ENCODE measurements at regions not wholly inside any gene's neighbourhood (a gene's known extent, or its start where the extent isn't known, plus 50 kb on each side); places are given as distances from the start of the nearest gene placed in this dataset.
"Not testable (repeated sequence)": the region's sequence is repeated elsewhere in the genome, so short reads cannot be mapped to it uniquely, and the experiment has no call there.

DNA sequence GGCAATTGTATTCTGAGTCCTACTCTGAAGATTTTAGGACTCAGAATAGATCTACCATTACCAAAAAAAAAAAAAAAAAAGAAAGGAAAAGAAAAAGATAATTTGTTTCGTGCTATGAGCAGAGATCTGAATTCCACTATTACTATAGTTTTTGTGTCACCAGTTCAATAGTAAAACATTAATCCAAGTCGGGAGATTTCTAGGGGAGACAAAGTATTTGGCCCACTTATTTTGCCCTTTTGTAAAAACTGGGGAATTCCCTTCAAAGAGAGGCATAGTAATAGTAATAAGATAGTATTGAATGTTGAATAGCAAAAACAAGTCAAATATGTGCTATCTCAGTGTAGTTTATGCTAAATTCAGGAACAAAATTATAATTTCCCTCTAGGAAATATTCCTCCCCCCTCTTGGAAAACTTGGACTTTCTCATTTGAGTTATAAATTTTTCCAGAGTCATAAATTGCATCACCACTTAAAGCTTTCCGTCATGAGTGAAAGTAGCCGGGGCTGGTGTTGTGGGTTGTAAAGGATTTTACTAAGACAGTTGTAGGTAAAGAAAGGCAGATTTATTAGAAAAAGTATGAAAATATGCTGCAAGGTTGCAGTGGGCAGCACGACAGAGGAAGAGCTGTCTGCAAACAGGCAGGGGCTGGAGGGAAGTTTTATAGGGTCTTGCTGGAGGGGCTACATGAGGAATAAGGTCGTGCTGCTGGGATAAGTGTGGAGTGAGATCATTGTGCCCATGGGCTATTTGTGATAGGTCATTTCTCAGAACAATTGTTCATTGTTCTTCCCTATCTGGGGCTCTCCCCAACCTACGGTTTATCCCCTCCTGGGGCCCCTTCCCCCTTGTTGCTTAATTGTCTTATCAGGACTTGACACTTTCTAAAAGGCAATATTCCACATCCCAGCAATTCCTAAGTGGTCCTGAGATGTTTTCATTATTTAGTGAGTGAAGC is 1009.9 kb downstream of the PLA2G4A start:
- no peak for DNase-seq
- Mint-ChIP-seq H3K9me3 (ENCODE audit: low read depth) (peaks cover 5% of the 10 kb centered on the region), H3K36me3 (no peaks in the 10 kb centered on the region), H3K27ac (no peak overlapping the region), H3K27me3 (no peaks in the 10 kb centered on the region), H3K4me3 (no peak overlapping the region), H3K4me1 (no peaks in the 10 kb centered on the region)
- CTCF ChIA-PET, result no interaction called here
- no peak for ATAC-seq

DNA sequence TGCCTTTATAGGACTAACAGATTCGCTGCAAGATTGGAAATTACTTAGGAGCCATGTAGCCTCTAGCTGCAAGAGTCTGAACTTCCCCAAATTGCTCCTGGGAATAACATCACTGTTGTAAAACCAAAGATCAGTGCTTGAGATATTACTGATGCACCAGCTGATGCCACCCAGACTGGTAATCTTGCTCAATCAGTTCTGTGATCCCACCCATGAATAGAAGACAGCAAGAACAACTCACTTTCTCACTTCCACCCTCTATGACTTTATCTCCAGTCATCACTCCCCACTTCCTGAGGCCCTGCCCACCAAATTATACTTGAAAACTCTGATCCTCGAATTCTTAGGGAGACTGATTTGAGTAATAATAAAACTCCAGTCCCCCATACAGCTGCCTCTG is 1011.1 kb downstream of the PLA2G4A start:
- no peak overlapping the region for H3K4me3 Mint-ChIP-seq
- CTCF ChIA-PET, result no interaction called here

DNA sequence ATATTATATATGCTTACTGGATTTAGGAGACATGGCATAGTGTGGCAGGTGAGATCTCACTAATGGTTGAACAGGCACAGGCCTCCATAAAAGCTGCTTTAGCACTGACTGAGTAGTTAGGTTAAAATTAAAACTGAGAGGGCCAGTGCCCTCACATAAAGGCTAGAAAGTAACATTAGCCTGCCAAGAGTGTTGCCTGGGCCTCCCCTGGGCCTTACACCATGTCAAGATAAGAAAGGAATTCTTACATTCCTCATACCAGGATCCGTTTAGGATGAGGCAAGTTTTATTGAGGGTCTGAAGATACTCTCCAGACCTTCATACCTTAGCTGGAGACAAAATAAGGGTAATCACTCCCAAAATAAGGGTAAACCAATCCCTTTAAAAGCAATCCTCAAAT is 1011.8 kb downstream of the PLA2G4A start:
- Mint-ChIP-seq H3K27ac (no peak overlapping the region), H3K4me1 (no peaks in the 10 kb centered on the region), H3K9me3 (ENCODE audit: low read depth) (peaks cover 11% of the 10 kb centered on the region), H3K36me3 (no peaks in the 10 kb centered on the region), H3K27me3 (no peaks in the 10 kb centered on the region), H3K4me3 (no peak overlapping the region)
- CTCF ChIA-PET, result no interaction called here
- no peak for ATAC-seq
- no peak for DNase-seq

More for the DNA sequence above, 1011.1 kb downstream of the PLA2G4A start:
- H3K36me3 Mint-ChIP-seq, result no peaks in the 10 kb centered on the region
- H3K27me3 Mint-ChIP-seq, result no peaks in the 10 kb centered on the region
- peaks cover 7% of the 10 kb centered on the region for H3K9me3 Mint-ChIP-seq (ENCODE audit: low read depth)
- DNase-seq (no peak), ATAC-seq (no peak)
- no peak overlapping the region for H3K27ac Mint-ChIP-seq
- H3K4me1 Mint-ChIP-seq, result no peaks in the 10 kb centered on the region

DNA sequence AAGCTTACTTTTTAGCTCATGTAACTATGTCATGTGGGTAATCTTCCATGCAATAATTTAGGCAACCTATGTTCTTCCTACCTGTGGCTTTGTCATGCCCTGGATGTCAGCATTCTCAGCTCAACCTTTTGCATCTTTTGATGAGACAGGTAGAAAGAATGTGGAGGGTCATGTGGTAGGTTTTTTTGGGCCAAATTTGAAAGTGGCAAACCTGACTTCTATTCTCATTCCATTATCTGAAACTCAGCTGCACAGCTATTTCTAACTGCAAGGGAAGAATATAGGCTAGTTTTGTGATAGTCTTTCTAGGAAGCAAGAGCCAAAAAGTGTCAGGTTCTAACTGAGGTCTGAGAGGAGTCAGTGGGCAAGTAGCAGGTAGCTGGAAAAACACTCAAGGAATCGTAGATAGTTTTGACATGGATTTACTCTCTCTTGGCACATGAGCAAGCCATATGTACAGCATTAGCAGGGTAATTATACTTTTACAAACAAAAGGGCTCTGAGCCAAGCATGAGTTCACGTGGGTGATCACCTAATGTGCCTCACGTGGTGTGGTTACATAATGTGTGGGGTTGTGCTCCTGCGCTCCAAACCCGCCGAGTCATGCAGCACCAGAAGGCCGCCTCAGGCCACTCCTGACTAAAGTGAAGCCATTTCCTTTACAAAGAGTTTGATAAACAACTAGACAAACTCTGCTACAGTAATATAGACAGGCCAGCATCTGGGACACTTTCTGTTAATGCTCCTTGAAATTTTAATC is 1013.8 kb downstream of the PLA2G4A start:
- Mint-ChIP-seq H3K9me3 (ENCODE audit: low read depth) (peaks cover 14% of the 10 kb centered on the region), H3K4me3 (no peak overlapping the region), H3K27ac (no peak overlapping the region), H3K4me1 (no peaks in the 10 kb centered on the region), H3K27me3 (no peaks in the 10 kb centered on the region), H3K36me3 (no peaks in the 10 kb centered on the region)
- CTCF ChIA-PET, result no interaction called here
- DNase-seq, result no peak
- ATAC-seq, result no peak

DNA sequence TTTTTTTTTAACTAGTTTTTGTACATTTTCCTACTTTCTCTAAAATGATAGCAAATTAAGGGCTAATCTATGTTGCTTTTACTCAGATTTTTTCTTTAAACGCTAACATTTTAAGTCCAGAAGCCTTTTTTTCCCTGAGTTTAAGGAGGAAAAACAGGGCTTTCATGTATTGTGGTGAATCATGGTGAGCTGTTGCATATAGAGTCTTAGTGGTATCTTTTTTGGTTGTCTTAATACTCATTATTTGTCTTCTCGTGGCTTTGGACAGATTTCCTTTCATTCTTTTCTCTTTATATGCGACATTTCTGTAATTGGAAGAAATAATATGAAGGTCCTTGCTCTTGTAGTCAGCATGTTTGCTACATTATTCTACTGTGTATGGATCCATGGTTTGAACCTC is 1015.6 kb downstream of the PLA2G4A start:
- peaks cover 15% of the 10 kb centered on the region for H3K9me3 Mint-ChIP-seq (ENCODE audit: low read depth)
- no peaks in the 10 kb centered on the region for H3K4me1 Mint-ChIP-seq
- CTCF ChIA-PET, result no interaction called here
- no peak for ATAC-seq
- no peaks in the 10 kb centered on the region for H3K27me3 Mint-ChIP-seq
- no peak overlapping the region for H3K4me3 Mint-ChIP-seq
- DNase-seq, result no peak
- H3K27ac Mint-ChIP-seq, result no peak overlapping the region
- no peaks in the 10 kb centered on the region for H3K36me3 Mint-ChIP-seq

DNA sequence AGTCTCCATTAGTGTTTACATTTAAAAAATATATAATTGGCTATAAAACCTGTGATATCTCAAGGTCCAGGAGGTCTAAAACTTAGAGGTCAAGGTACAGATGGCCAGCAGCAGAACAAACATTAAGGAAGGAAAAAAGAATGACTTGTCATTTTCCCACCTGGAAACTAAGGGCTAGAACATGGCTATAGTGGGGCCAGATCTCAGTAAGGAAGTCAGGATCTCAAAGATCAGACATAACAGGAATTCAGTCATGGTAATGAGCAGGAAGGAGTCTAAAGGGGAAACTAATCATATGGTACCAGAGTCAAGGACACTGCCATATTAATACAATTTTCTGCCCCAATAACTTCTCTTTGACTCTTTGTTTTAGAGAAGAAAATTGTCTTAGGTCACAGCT is 1018.8 kb downstream of the PLA2G4A start:
- CTCF ChIA-PET, result no interaction called here
- Mint-ChIP-seq H3K27ac (no peak overlapping the region), H3K4me3 (no peak overlapping the region), H3K4me1 (no peaks in the 10 kb centered on the region), H3K36me3 (no peaks in the 10 kb centered on the region), H3K27me3 (no peaks in the 10 kb centered on the region), H3K9me3 (ENCODE audit: low read depth) (peaks cover 18% of the 10 kb centered on the region)
- no peak for ATAC-seq
- DNase-seq, result no peak

DNA sequence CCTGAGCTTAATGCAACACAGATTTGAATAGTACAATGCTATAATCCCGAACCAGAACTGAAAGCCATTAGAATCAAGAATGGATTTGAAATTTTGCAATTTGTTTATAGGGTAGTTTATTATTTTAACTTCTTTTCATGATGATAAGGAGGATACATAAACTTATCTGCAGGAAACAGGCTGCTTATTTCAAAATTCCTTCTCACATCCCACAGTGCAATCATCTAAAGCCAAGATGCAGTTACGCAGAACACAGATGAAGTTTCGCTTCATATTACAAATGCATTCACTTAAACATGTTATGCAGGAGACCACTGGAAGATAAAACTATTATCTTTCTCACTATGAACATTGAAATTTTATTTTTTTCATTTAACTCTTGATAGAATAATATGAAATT is 1019.6 kb downstream of the PLA2G4A start:
- H3K4me1 Mint-ChIP-seq, result no peaks in the 10 kb centered on the region
- H3K4me3 Mint-ChIP-seq, result no peak overlapping the region
- H3K36me3 Mint-ChIP-seq, result no peaks in the 10 kb centered on the region
- DNase-seq (no peak), ATAC-seq (no peak)
- H3K27me3 Mint-ChIP-seq, result no peaks in the 10 kb centered on the region
- H3K27ac Mint-ChIP-seq, result no peak overlapping the region
- CTCF ChIA-PET, result no interaction called here
- peaks cover 18% of the 10 kb centered on the region for H3K9me3 Mint-ChIP-seq (ENCODE audit: low read depth)

DNA sequence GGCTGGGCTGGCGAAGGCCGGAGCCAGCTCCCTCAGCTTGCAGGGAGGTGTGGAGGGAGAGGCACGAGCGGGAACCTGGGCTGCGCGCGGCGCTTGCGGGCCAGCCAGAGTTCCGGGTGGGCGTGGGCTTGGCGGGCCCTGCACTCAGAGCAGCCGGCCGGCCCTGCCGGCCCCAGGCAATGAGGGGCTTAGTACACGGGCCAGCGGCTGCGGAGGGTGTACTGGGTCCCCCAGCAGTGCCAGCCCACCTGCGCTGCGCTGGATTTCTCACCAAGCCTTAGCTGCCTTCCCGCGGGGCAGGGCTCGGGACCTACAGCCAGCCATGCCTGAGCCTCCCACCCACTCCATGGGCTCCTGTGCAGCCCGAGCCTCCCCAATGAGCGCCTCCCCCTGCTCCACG is 1021.4 kb downstream of the PLA2G4A start:
- CTCF ChIA-PET, H3K36me3 Mint-ChIP-seq, ATAC-seq, H3K4me3 Mint-ChIP-seq, H3K27ac Mint-ChIP-seq, H3K4me1 Mint-ChIP-seq, DNase-seq, H3K27me3 Mint-ChIP-seq: not testable (repeated sequence)
- H3K9me3 Mint-ChIP-seq (ENCODE audit: low read depth), result peaks cover 13% of the 10 kb centered on the region

DNA sequence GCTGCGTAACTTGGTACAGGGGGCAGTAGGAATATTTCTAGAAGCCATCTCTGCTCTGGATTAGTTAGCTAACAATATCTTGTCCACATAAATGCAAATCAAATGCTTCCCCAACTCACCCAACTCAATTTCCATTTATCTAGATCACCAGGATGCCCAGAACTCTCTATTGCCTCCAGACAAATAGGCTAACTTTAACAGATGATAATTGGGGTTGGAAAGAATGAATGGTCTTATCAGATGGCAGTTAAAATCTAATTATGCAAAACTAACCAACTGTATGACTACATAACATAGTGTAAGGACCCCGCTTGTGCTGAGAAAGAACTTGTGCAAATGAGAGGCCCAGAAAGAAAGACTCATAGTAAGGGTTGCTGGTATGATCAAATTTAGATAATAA is 1024.8 kb downstream of the PLA2G4A start:
- CTCF ChIA-PET, result no interaction called here
- DNase-seq, result no peak

DNA sequence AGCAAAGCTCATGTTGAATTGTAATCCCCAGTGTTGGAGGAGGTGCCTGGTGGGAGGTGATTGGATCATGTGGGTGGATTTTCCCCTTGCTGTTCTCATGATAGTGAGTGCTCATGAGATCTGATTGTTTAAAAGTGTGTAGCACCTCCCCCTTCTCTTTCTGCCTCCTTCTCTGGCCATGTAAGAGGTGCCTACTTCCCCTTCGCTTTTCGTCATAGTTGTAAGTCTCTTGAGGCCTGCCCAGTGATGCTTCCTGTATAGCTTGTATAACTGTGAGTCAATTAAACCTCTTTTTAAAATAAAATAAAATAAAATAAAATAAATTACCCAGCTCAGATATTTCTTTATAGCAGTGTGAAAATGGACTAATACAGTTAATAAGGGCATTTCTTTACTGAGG is 1025.7 kb downstream of the PLA2G4A start:
- H3K36me3 Mint-ChIP-seq, result no peaks in the 10 kb centered on the region
- peaks cover 8% of the 10 kb centered on the region for H3K9me3 Mint-ChIP-seq (ENCODE audit: low read depth)
- no peak for ATAC-seq
- no peak overlapping the region for H3K4me3 Mint-ChIP-seq
- DNase-seq, result no peak
- H3K27ac Mint-ChIP-seq, result no peak overlapping the region
- CTCF ChIA-PET, result no interaction called here
- no peaks in the 10 kb centered on the region for H3K27me3 Mint-ChIP-seq
- no peaks in the 10 kb centered on the region for H3K4me1 Mint-ChIP-seq

More for the DNA sequence above, 1024.8 kb downstream of the PLA2G4A start:
- peaks cover 8% of the 10 kb centered on the region for H3K9me3 Mint-ChIP-seq (ENCODE audit: low read depth)
- ATAC-seq, result no peak
- H3K27ac Mint-ChIP-seq, result no peak overlapping the region
- H3K4me1 Mint-ChIP-seq, result no peaks in the 10 kb centered on the region
- H3K36me3 Mint-ChIP-seq, result no peaks in the 10 kb centered on the region
- H3K4me3 Mint-ChIP-seq, result no peak overlapping the region
- no peaks in the 10 kb centered on the region for H3K27me3 Mint-ChIP-seq

DNA sequence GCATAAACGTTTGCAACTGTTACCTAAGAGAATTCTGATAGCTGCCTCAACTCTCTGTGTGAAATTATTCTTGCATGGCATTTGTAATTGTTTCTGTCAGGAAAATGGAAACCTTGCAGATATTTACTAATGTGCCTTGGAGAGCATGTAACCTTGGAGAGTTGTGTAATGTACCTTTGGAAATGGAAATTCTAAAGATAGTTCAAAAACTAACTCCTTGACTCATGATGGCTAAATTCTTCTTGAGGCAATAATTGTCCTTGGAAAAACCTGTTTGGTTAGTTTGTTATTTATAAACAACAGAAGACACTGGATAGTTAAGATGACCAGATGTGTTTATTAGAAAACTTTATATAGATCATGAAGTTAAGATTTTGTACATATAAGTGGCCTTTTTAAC is 1033.8 kb downstream of the PLA2G4A start:
- Mint-ChIP-seq H3K4me3 (no peak overlapping the region), H3K36me3 (no peaks in the 10 kb centered on the region), H3K9me3 (ENCODE audit: low read depth) (peaks cover 4% of the 10 kb centered on the region), H3K4me1 (no peaks in the 10 kb centered on the region), H3K27ac (no peak overlapping the region), H3K27me3 (no peaks in the 10 kb centered on the region)
- CTCF ChIA-PET, result no interaction called here
- ATAC-seq, result no peak
- DNase-seq, result no peak

DNA sequence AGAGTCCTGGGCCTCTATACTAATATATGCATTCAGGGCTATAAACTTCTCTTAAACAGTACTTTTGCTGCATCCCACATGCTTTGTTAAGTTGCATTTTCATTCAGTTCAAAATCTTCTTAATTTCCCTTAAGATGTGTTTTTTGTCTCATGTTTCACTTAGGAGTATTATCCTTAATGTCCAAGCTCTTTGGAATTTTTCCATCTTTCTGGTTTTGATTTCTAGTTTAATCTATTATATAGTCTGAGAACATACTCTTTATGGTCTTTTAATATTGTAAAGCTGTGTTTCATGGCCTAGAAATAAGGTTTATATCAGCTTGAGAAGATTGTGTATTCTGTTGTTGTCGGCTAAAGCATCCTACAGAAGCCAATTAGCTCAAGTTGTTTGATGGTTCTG is 1041.8 kb downstream of the PLA2G4A start:
- Mint-ChIP-seq H3K36me3 (no peaks in the 10 kb centered on the region), H3K4me1 (no peaks in the 10 kb centered on the region), H3K9me3 (ENCODE audit: low read depth) (peaks cover 4% of the 10 kb centered on the region), H3K27ac (no peak overlapping the region), H3K27me3 (no peaks in the 10 kb centered on the region), H3K4me3 (no peak overlapping the region)
- CTCF ChIA-PET, result no interaction called here
- no peak for ATAC-seq
- DNase-seq, result no peak

DNA sequence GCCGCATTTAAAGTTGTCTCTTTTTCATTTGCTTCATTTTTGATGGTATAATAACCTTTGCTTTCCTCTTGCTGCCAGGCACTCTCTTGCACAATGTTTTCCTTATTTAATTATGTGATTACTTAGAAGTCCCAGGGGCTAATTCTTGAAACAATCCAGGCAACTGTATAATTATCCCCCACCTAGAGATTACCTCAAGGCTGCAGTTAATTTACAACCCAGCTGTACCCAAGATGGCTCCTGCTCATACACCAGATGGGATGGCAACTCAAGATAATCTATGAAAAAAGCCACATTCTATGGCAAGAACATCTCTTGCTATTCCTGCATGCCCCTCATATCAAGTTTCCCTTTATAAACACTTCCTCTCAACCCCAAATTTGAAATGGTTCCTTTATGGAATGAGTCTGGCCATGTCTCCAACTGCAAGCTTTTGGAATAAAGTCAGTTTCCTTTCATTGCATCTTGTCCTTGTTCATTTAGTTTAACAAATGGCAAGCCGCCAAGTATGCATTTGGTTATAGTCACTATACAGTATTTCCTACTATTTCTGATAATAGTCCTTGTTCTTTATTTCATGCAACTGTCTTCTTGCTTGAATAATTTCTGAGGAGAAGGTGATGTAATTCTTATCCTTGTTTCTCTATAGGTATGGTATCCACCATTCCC is 1042.6 kb downstream of the PLA2G4A start:
- Mint-ChIP-seq H3K27ac (no peak overlapping the region), H3K27me3 (no peaks in the 10 kb centered on the region), H3K9me3 (ENCODE audit: low read depth) (peaks cover 4% of the 10 kb centered on the region), H3K4me3 (no peak overlapping the region), H3K4me1 (no peaks in the 10 kb centered on the region), H3K36me3 (no peaks in the 10 kb centered on the region)
- CTCF ChIA-PET, result no interaction called here
- ATAC-seq (no peak), DNase-seq (no peak)

DNA sequence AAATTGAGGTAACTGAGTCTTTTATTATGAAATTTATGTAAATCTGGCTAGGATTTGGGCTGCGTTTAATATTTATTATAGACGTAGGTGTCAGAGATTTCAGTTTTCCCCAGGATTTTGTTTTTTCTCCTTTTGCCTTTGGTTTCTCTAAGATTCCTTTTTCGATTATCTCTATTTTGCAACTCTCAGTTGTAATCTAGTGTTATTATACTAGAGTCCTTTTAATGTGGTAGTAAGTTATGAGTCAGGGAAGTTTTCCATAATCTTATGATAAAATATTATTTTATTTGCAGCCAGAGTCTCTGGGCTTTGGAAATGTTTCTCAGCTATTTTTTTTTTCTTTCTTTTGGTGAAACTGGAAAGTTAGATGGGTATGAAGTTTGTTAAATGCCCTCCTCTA is 1043.8 kb downstream of the PLA2G4A start:
- Mint-ChIP-seq H3K27ac (no peak overlapping the region), H3K9me3 (ENCODE audit: low read depth) (peaks cover 2% of the 10 kb centered on the region), H3K4me1 (no peaks in the 10 kb centered on the region), H3K4me3 (no peak overlapping the region), H3K36me3 (no peaks in the 10 kb centered on the region), H3K27me3 (no peaks in the 10 kb centered on the region)
- CTCF ChIA-PET, result no interaction called here
- DNase-seq (no peak), ATAC-seq (no peak)

All from activated CD8-positive, alpha-beta memory T cell treated with anti-CD3 and anti-CD28 coated beads, Interleukin-2, amount 10 ng/mL, durations not matched to agents 7 days and 5 days (primary cell).